ENCODE measurements at regions not wholly inside any gene's neighbourhood (a gene's known extent, or its start where the extent isn't known, plus 50 kb on each side); places are given as distances from the start of the nearest gene placed in this dataset.
"Not testable (repeated sequence)": the region's sequence is repeated elsewhere in the genome, so short reads cannot be mapped to it uniquely, and the experiment has no call there.

GRCh38 chr13:26883613-26884257, 123.1 kb upstream of the GPR12 start:
- no peak for DNase-seq

GRCh38 chr13:26882731-26883130, 122.1 kb upstream of the GPR12 start:
- no peak for DNase-seq

- no peak for DNase-seq
Measured at GRCh38 chr13:26881154-26881553, 120.6 kb upstream of the GPR12 start.

GRCh38 chr13:26880735-26881134, 120.1 kb upstream of the GPR12 start:
- no peak for DNase-seq

- DNase-seq: no peak
Measured at GRCh38 chr13:26878438-26878837, 117.9 kb upstream of the GPR12 start.

GRCh38 chr13:26873386-26873698, 112.8 kb upstream of the GPR12 start:
- no peak for DNase-seq

GRCh38 chr13:26872525-26873385, 112.2 kb upstream of the GPR12 start:
- DNase-seq: peak; percentile 75

- DNase-seq: no peak
Measured at GRCh38 chr13:26867451-26868091, 107.0 kb upstream of the GPR12 start.

- no peak for DNase-seq
Measured at GRCh38 chr13:26864576-26864975, 104.0 kb upstream of the GPR12 start.

GRCh38 chr13:26861941-26862340, 101.4 kb upstream of the GPR12 start:
- no peak for DNase-seq

- DNase-seq: no peak
Measured at GRCh38 chr13:26855921-26856320, 95.3 kb upstream of the GPR12 start.

GRCh38 chr13:26855071-26855470, 94.5 kb upstream of the GPR12 start:
- no peak for DNase-seq

GRCh38 chr13:26853323-26853722, 92.7 kb upstream of the GPR12 start:
- no peak for DNase-seq

- no peak for DNase-seq
Measured at GRCh38 chr13:26847281-26847680, 86.7 kb upstream of the GPR12 start.

- not testable (repeated sequence) for DNase-seq
Measured at GRCh38 chr13:26845063-26845462, 84.5 kb upstream of the GPR12 start.

GRCh38 chr13:26839682-26840081, 79.1 kb upstream of the GPR12 start:
- no peak for DNase-seq

GRCh38 chr13:26838821-26839220, 78.2 kb upstream of the GPR12 start:
- DNase-seq: no peak

GRCh38 chr13:26837997-26838396, 77.4 kb upstream of the GPR12 start:
- DNase-seq: no peak

GRCh38 chr13:26837102-26837501, 76.5 kb upstream of the GPR12 start:
- DNase-seq: no peak

- no peak for DNase-seq
Measured at GRCh38 chr13:26836626-26837025, 76.0 kb upstream of the GPR12 start.

GRCh38 chr13:26834646-26835045, 74.1 kb upstream of the GPR12 start:
- no peak for DNase-seq

- DNase-seq: no peak
Measured at GRCh38 chr13:26831336-26831908, 70.8 kb upstream of the GPR12 start.

- DNase-seq: no peak
Measured at GRCh38 chr13:26829716-26830115, 69.1 kb upstream of the GPR12 start.

- DNase-seq: no peak
Measured at GRCh38 chr13:26824581-26824980, 64.0 kb upstream of the GPR12 start.

All from activated CD4-positive, alpha-beta T cell treated with anti-CD3 and anti-CD28 coated beads, Interleukin-2, Interleukin-6, amounts not matched to agents 100 ng/mL and 50 ng/mL, durations not matched to agents 16 hours and 8 hours (primary cell).